Fibroblast of lung (primary cell): ENCODE measurements at regions not wholly inside any gene's neighbourhood (a gene's known extent, or its start where the extent isn't known, plus 50 kb on each side); places are given as distances from the start of the nearest gene placed in this dataset.

Source experiments
- DNase-seq, 2 donors: peaks; one replicate each; pipeline versions ENCODE4 v3.0.0 to v3.0.0-alpha.2; 2010; ENCODE audit warnings: low read depth in 2 of 2
- H2AFZ ChIP-seq: 2 replicates; pipeline ENCODE4 v1.5.1; 2012; ENCODE audit warnings: low read length, control low read depth, inconsistent platforms
- H3K27ac ChIP-seq: 2 replicates; pipeline ENCODE4 v1.5.1; 2011; ENCODE audit warnings: low read length, control low read depth; ENCODE audit not compliant: insufficient read depth
- H3K27me3 ChIP-seq: 2 replicates; pipeline ENCODE4 v1.5.1; 2011; ENCODE audit warnings: mild to moderate bottlenecking, low read length; ENCODE audit not compliant: control insufficient read depth, insufficient read depth
- H3K36me3 ChIP-seq: 2 replicates; pipeline ENCODE4 v1.5.1; 2011; ENCODE audit warnings: low read length; ENCODE audit not compliant: control insufficient read depth, insufficient read depth
- H3K4me1 ChIP-seq: 2 replicates; pipeline ENCODE4 v1.5.1; 2011; ENCODE audit warnings: low read length; ENCODE audit not compliant: control insufficient read depth, insufficient read depth; ENCODE audit errors: extremely low read depth
- H3K4me2 ChIP-seq: 2 replicates; pipeline ENCODE4 v1.5.1; 2011; ENCODE audit warnings: low read length, control low read depth; ENCODE audit not compliant: insufficient read depth; ENCODE audit errors: extremely low read depth
- H3K4me3 ChIP-seq, 4 experiments: fragments of 200-600 bp in 1 of 4; sonication (generic) in 1 of 4; replicated peaks in 1 of 4; 2 replicates each; pipeline ENCODE4 v1.5.1; 2011 to 2016; ENCODE audit warnings: low read length in 4 of 4, low read depth in 3 of 4, mild to moderate bottlenecking in 3 of 4, control low read depth in 2 of 4, inconsistent platforms in 1 of 4, mixed read lengths in 1 of 4; ENCODE audit not compliant: insufficient read depth in 1 of 4; ENCODE audit errors: control extremely low read depth in 1 of 4
- H3K79me2 ChIP-seq: 2 replicates; pipeline ENCODE4 v1.5.1; 2012; ENCODE audit warnings: mild to moderate bottlenecking, low read length, inconsistent platforms; ENCODE audit not compliant: control insufficient read depth, insufficient read depth
- H3K9ac ChIP-seq: 2 replicates; pipeline ENCODE4 v1.5.1; 2011; ENCODE audit warnings: mild to moderate bottlenecking, low read length, control low read depth; ENCODE audit not compliant: insufficient read depth
- H3K9me3 ChIP-seq: 2 replicates; pipeline ENCODE4 v1.5.1; 2012; ENCODE audit warnings: low read depth, low read length; ENCODE audit not compliant: control insufficient read depth, insufficient read depth
- H4K20me1 ChIP-seq: 2 replicates; pipeline ENCODE4 v1.5.1; 2011; ENCODE audit warnings: low read length; ENCODE audit not compliant: control insufficient read depth, insufficient read depth; ENCODE audit errors: extremely low read depth
- CTCF ChIP-seq, 2 donors: IDR thresholded peaks in 1 of 2; conservative IDR thresholded peaks in 1 of 2; 1 replicate in 1 of 2; 2 replicates in 1 of 2; pipeline ENCODE4 v1.5.1; 2011 to 2012; ENCODE audit warnings: low read length in 2 of 2, control low read depth in 1 of 2, inconsistent platforms in 1 of 2, low read depth in 1 of 2, mild to moderate bottlenecking in 1 of 2
- EZH2 ChIP-seq: IDR thresholded peaks from 2 replicates; pipeline ENCODE4 v1.5.1; 2012; ENCODE audit warnings: low read length, control low read depth, mild to moderate bottlenecking; ENCODE audit errors: missing control alignments

- Histone ChIP-seq H3K4me3 (no peak overlapping the region), H3K9me3 (no peaks in the 10 kb centered on the region), H3K27ac (no peak overlapping the region), H3K9ac (no peak overlapping the region), H2AFZ (no peak overlapping the region), H3K27me3 (peaks cover 10% of the 10 kb centered on the region), H3K4me2 (no peak overlapping the region), H3K36me3 (no peaks in the 10 kb centered on the region), H3K4me1 (no peaks in the 10 kb centered on the region), H3K79me2 (no peaks in the 10 kb centered on the region), H4K20me1 (no peaks in the 10 kb centered on the region)
- no peak for TF ChIP-seq CTCF (conservative IDR thresholded peaks at IDR 0.05 in 1 of 2, IDR thresholded peaks at IDR 0.05 in 1 of 2; ENCODE audit: low read depth in 1 of 2, low read length in 2 of 2)
- TF ChIP-seq EZH2, result no peak
- no peak for DNase-seq
Observed at GRCh38 chr6:28736121-28736520, 187.7 kb downstream of the TRIM27 start.

- no peak overlapping the region for H2AFZ ChIP-seq
- DNase-seq, result no peak
- no peak overlapping the region for H3K27ac ChIP-seq
- no peaks in the 10 kb centered on the region for H4K20me1 ChIP-seq
- no peaks in the 10 kb centered on the region for H3K4me1 ChIP-seq
- no peak overlapping the region for H3K4me3 ChIP-seq
- no peaks in the 10 kb centered on the region for H3K36me3 ChIP-seq
- H3K9me3 ChIP-seq, result no peaks in the 10 kb centered on the region
- H3K4me2 ChIP-seq, result no peak overlapping the region
- no peaks in the 10 kb centered on the region for H3K79me2 ChIP-seq
- peaks cover 10% of the 10 kb centered on the region for H3K27me3 ChIP-seq
- TF ChIP-seq EZH2 (no peak), CTCF (conservative IDR thresholded peaks at IDR 0.05 in 1 of 2, IDR thresholded peaks at IDR 0.05 in 1 of 2; ENCODE audit: low read depth in 1 of 2, low read length in 2 of 2) (no peak)
- H3K9ac ChIP-seq, result no peak overlapping the region
Observed at GRCh38 chr6:28737750-28738395, 185.9 kb downstream of the TRIM27 start.

- Histone ChIP-seq H2AFZ (no peak overlapping the region), H3K79me2 (no peaks in the 10 kb centered on the region), H3K9ac (no peak overlapping the region), H3K27me3 (peaks cover 10% of the 10 kb centered on the region), H3K9me3 (no peaks in the 10 kb centered on the region), H3K4me2 (no peak overlapping the region), H4K20me1 (no peaks in the 10 kb centered on the region), H3K4me3 (no peak overlapping the region), H3K4me1 (no peaks in the 10 kb centered on the region), H3K36me3 (no peaks in the 10 kb centered on the region), H3K27ac (no peak overlapping the region)
- TF ChIP-seq EZH2 (no peak), CTCF (conservative IDR thresholded peaks at IDR 0.05 in 1 of 2, IDR thresholded peaks at IDR 0.05 in 1 of 2; ENCODE audit: low read depth in 1 of 2, low read length in 2 of 2) (no peak)
- DNase-seq, result no peak
Observed at GRCh38 chr6:28738396-28738765, 185.4 kb downstream of the TRIM27 start.
